PFSK-1 (cell line): ENCODE measurements at regions not wholly inside any gene's neighbourhood (a gene's known extent, or its start where the extent isn't known, plus 50 kb on each side); places are given as distances from the start of the nearest gene placed in this dataset.

Source experiments
- FOXP2 ChIP-seq: optimal IDR thresholded peaks from 2 replicates; pipeline ENCODE3; 2011; ENCODE audit warnings: borderline replicate concordance, control low read depth, inconsistent platforms; ENCODE audit not compliant: insufficient read depth; ENCODE audit errors: extremely low read length, extremely low read depth
- POLR2AphosphoS5 ChIP-seq: IDR thresholded peaks from 2 replicates; pipeline ENCODE4 v1.6.1; 2012; ENCODE audit warnings: low read depth, mild to moderate bottlenecking, control low read depth, low read length, moderate library complexity
- REST ChIP-seq, 2 experiments: IDR thresholded peaks; 2 replicates each; pipeline versions ENCODE4 v1.6.1 to v1.8.0; 2011 to 2012; ENCODE audit warnings: low read depth in 2 of 2, low read length in 2 of 2, control low read depth in 1 of 2, inconsistent platforms in 1 of 2, mild to moderate bottlenecking in 1 of 2, moderate library complexity in 1 of 2; ENCODE audit not compliant: insufficient read depth in 1 of 2
- SIN3A ChIP-seq: IDR thresholded peaks from 2 replicates; pipeline ENCODE4 v1.6.1; 2012; ENCODE audit warnings: mild to moderate bottlenecking, low read length, moderate library complexity, borderline replicate concordance; ENCODE audit not compliant: insufficient read depth
- TAF1 ChIP-seq: IDR thresholded peaks from 2 replicates; pipeline ENCODE4 v1.6.1; 2012; ENCODE audit warnings: low read length, control low read depth, borderline replicate concordance; ENCODE audit not compliant: insufficient read depth

GRCh38 chr3:159669766-159670165, 318.9 kb upstream of the IL12A start:
- TF ChIP-seq FOXP2: no peak
- no peak for TF ChIP-seq TAF1

GRCh38 chr3:159672728-159673688, 315.6 kb upstream of the IL12A start:
- no peak for TF ChIP-seq SIN3A
- no peak for TF ChIP-seq FOXP2
- TF ChIP-seq TAF1: no peak
- TF ChIP-seq POLR2AphosphoS5: no peak
- no peak for TF ChIP-seq REST (IDR thresholded peaks at IDR 0.05; ENCODE audit: insufficient read depth in 1 of 2, low read depth in 2 of 2, low read length in 2 of 2)

GRCh38 chr3:159674583-159674982, 314.1 kb upstream of the IL12A start:
- no peak for TF ChIP-seq POLR2AphosphoS5
- no peak for TF ChIP-seq SIN3A
- no peak for TF ChIP-seq REST (IDR thresholded peaks at IDR 0.05; ENCODE audit: insufficient read depth in 1 of 2, low read depth in 2 of 2, low read length in 2 of 2)
- TF ChIP-seq FOXP2: no peak
- no peak for TF ChIP-seq TAF1

- TF ChIP-seq POLR2AphosphoS5 (no peak), TAF1 (no peak), FOXP2 (no peak), SIN3A (no peak), REST (IDR thresholded peaks at IDR 0.05; ENCODE audit: insufficient read depth in 1 of 2, low read depth in 2 of 2, low read length in 2 of 2) (no peak)
Measured at GRCh38 chr3:159675285-159675684, 313.4 kb upstream of the IL12A start.

GRCh38 chr3:159679900-159680299, 308.7 kb upstream of the IL12A start:
- TF ChIP-seq REST (IDR thresholded peaks at IDR 0.05; ENCODE audit: insufficient read depth in 1 of 2, low read depth in 2 of 2, low read length in 2 of 2) (no peak), SIN3A (no peak), POLR2AphosphoS5 (no peak), TAF1 (no peak), FOXP2 (no peak)
